ENCODE measurements at regions not wholly inside any gene's neighbourhood (a gene's known extent, or its start where the extent isn't known, plus 50 kb on each side); places are given as distances from the start of the nearest gene placed in this dataset.

- DNase-seq = peak; percentile 6
These were observed 56.1 kb upstream of the STK24 start for GRCh38 chr13:98632961-98633360.

GRCh38 chr13:98629055-98629454, 52.1 kb upstream of the STK24 start:
- DNase-seq = no peak
